CD4-positive, alpha-beta T cell (primary cell): ENCODE measurements at regions not wholly inside any gene's neighbourhood (a gene's known extent, or its start where the extent isn't known, plus 50 kb on each side); places are given as distances from the start of the nearest gene placed in this dataset.

Experiments used
- ATAC-seq: fragments of 200-7000 bp; cut with Tn5 transposase; one replicate; pipeline ENCODE4 v1.10.0; 2022; ENCODE audit warnings: mild to moderate bottlenecking; ENCODE audit not compliant: poor library complexity
- CTCF ChIA-PET: fragments of 350-600 bp; sonication (Branson Sonifier 250); formaldehyde crosslinking; loops from one replicate; lab custom pipeline; 2021; ENCODE audit warnings: antibody characterized with exemption, inconsistent platforms; lab: Charles Lee
- POLR2A ChIA-PET: fragments of 350-600 bp; sonication (Branson Sonifier 250); formaldehyde crosslinking; loops from one replicate; lab custom pipeline; 2021; ENCODE audit warnings: antibody characterized with exemption, inconsistent platforms; lab: Charles Lee
- DNase-seq, 14 experiments: peaks; one replicate each; pipeline ENCODE4 v3.0.0-alpha.2; 2013 to 2020; ENCODE audit warnings: mixed read lengths in 2 of 14
- H3K27ac ChIP-seq, 2 donors: one replicate each; pipeline versions ENCODE4 v1.5.1 to v1.7.0; 2013; ENCODE audit warnings: low read length in 2 of 2, low read depth in 1 of 2, mild to moderate bottlenecking in 1 of 2
- H3K27me3 ChIP-seq, 2 experiments: 1 replicate in 1 of 2; 2 replicates in 1 of 2; pipeline versions ENCODE4 v1.6.1 to v1.7.0; 2013; ENCODE audit warnings: low read length in 2 of 2, control low read depth in 1 of 2, mild to moderate bottlenecking in 1 of 2, moderate library complexity in 1 of 2; ENCODE audit not compliant: insufficient read depth in 2 of 2, control insufficient read depth in 1 of 2
- H3K36me3 ChIP-seq: one replicate; pipeline ENCODE4 v1.6.1; 2013; ENCODE audit warnings: low read length, control low read depth; ENCODE audit not compliant: insufficient read depth
- H3K4me1 ChIP-seq: one replicate; pipeline ENCODE4 v1.6.1; 2013; ENCODE audit warnings: low read length, control low read depth; ENCODE audit not compliant: insufficient read depth
- H3K4me3 ChIP-seq: one replicate; pipeline ENCODE4 v1.5.1; 2013; ENCODE audit warnings: mild to moderate bottlenecking, low read length, moderate library complexity
- H3K9me3 ChIP-seq, 2 experiments: 1 replicate in 1 of 2; 2 replicates in 1 of 2; pipeline versions ENCODE4 v1.6.1 to v1.7.0; 2013; ENCODE audit warnings: low read length in 2 of 2, mild to moderate bottlenecking in 2 of 2, control low read depth in 1 of 2, moderate library complexity in 1 of 2; ENCODE audit not compliant: control insufficient read depth in 1 of 2, insufficient read depth in 1 of 2
- H3K27ac Mint-ChIP-seq: one replicate; pipeline ENCODE4 v1.8.0; 2020; ENCODE audit warnings: mixed read lengths
- H3K27me3 Mint-ChIP-seq: one replicate; pipeline ENCODE4 v1.8.0; 2021; ENCODE audit warnings: mixed read lengths
- H3K36me3 Mint-ChIP-seq: one replicate; pipeline ENCODE4 v1.8.0; 2021; ENCODE audit warnings: low read depth, mixed read lengths
- H3K4me1 Mint-ChIP-seq: one replicate; pipeline ENCODE4 v1.8.0; 2021; ENCODE audit warnings: low read depth, mixed read lengths
- H3K4me3 Mint-ChIP-seq: one replicate; pipeline ENCODE4 v1.8.0; 2020; ENCODE audit warnings: mild to moderate bottlenecking, mixed read lengths
- H3K9me3 Mint-ChIP-seq: one replicate; pipeline ENCODE4 v1.8.0; 2020; ENCODE audit warnings: mixed read lengths
- CTCF ChIP-seq: fragments of 200-600 bp; IDR thresholded peaks from one replicate; pipeline ENCODE4 v1.8.0; 2022; ENCODE audit warnings: antibody characterized with exemption, mild to moderate bottlenecking
- intact Hi-C, 2 experiments: fragments of 100-400 bp; cut with DNase I in 1 of 2; cut with micrococcal nuclease in 1 of 2; formaldehyde crosslinking; loops; one replicate each; pipeline versions ENCODE4 v1.15.1 to v1.9.0; 2023 to 2025; cut with DNase I, micrococcal nuclease

GRCh38 chr1:168476588-168477385, 67.0 kb downstream of the XCL2 start:
- Mint-ChIP-seq H3K4me3 (no peak overlapping the region), H3K36me3 (peaks cover 6% of the 10 kb centered on the region), H3K27me3 (no peaks in the 10 kb centered on the region), H3K9me3 (peaks cover 14% of the 10 kb centered on the region), H3K4me1 (peaks cover 50% of the 10 kb centered on the region), H3K27ac (no peak overlapping the region)
- H3K27ac ChIP-seq: no peak overlapping the region
- H3K27me3 ChIP-seq: no peaks in the 10 kb centered on the region
- H3K4me3 ChIP-seq: no peak overlapping the region
- POLR2A ChIA-PET: no interaction called here
- intact Hi-C loops: no loop called here
- H3K9me3 ChIP-seq: peaks cover 0 to 7% of the 10 kb centered on the region in 2 experiments
- TF ChIP-seq CTCF: no peak
- no peaks in the 10 kb centered on the region for H3K36me3 ChIP-seq
- no peak for DNase-seq
- CTCF ChIA-PET: no interaction called here
- no peak for ATAC-seq
- H3K4me1 ChIP-seq: peaks cover 18% of the 10 kb centered on the region

GRCh38 chr1:168474322-168474721, 69.5 kb downstream of the XCL2 start:
- H3K27me3 ChIP-seq: no peaks in the 10 kb centered on the region
- DNase-seq: no peak
- no peak for TF ChIP-seq CTCF
- Mint-ChIP-seq H3K4me3 (no peak overlapping the region), H3K9me3 (peaks cover 14% of the 10 kb centered on the region), H3K27ac (no peak overlapping the region), H3K36me3 (peaks cover 6% of the 10 kb centered on the region), H3K4me1 (peaks cover 49% of the 10 kb centered on the region), H3K27me3 (no peaks in the 10 kb centered on the region)
- no peak overlapping the region for H3K4me3 ChIP-seq
- ATAC-seq: no peak
- ChIA-PET CTCF (no interaction called here), POLR2A (no interaction called here)
- no peaks in the 10 kb centered on the region for H3K36me3 ChIP-seq
- intact Hi-C loops: no loop called here
- H3K9me3 ChIP-seq: peaks cover 0 to 7% of the 10 kb centered on the region in 2 experiments
- no peak overlapping the region for H3K27ac ChIP-seq
- H3K4me1 ChIP-seq: peaks cover 24% of the 10 kb centered on the region

- Mint-ChIP-seq H3K4me1 (peaks cover 49% of the 10 kb centered on the region), H3K27ac (no peak overlapping the region), H3K4me3 (no peak overlapping the region), H3K9me3 (peaks cover 14% of the 10 kb centered on the region), H3K27me3 (no peaks in the 10 kb centered on the region), H3K36me3 (peaks cover 6% of the 10 kb centered on the region)
- H3K27ac ChIP-seq: no peak overlapping the region
- TF ChIP-seq CTCF: no peak
- H3K4me1 ChIP-seq: peaks cover 33% of the 10 kb centered on the region
- H3K9me3 ChIP-seq: peaks cover 0 to 7% of the 10 kb centered on the region in 2 experiments
- H3K27me3 ChIP-seq: no peaks in the 10 kb centered on the region
- DNase-seq (no peak), ATAC-seq (no peak)
- no peaks in the 10 kb centered on the region for H3K36me3 ChIP-seq
- POLR2A ChIA-PET: no interaction called here
- H3K4me3 ChIP-seq: no peak overlapping the region
- intact Hi-C loops: no loop called here
- CTCF ChIA-PET: no interaction called here
Observed at GRCh38 chr1:168473126-168473525, 70.7 kb downstream of the XCL2 start.
